Neural cell (in vitro differentiated cells): ENCODE measurements at regions not wholly inside any gene's neighbourhood (a gene's known extent, or its start where the extent isn't known, plus 50 kb on each side); places are given as distances from the start of the nearest gene placed in this dataset.

Experiments
- EP300 ChIP-seq: fragments of 450-650 bp; conservative IDR thresholded peaks from 2 replicates; pipeline ENCODE4 v1.6.1; 2014; ENCODE audit warnings: antibody characterized with exemption, mild to moderate bottlenecking, moderate library complexity; ENCODE audit not compliant: poor library complexity, severe bottlenecking
- POLR2AphosphoS5 ChIP-seq: IDR thresholded peaks from 2 replicates; pipeline ENCODE4 v1.6.1; 2012
- RAD21 ChIP-seq: fragments of 450-650 bp; conservative IDR thresholded peaks from 2 replicates; pipeline ENCODE4 v1.6.1; 2014; ENCODE audit warnings: antibody characterized with exemption, mild to moderate bottlenecking, moderate library complexity
- TF ChIP-seq, protein P1 (sequence below): fragments of 450-650 bp; IDR thresholded peaks from 2 replicates; pipeline ENCODE4 v1.5.1; 2014; ENCODE audit warnings: antibody characterized with exemption, mild to moderate bottlenecking, moderate library complexity; ENCODE audit not compliant: poor library complexity, severe bottlenecking
- TF ChIP-seq, protein P2 (sequence below): IDR thresholded peaks from 2 replicates; pipeline ENCODE4 v1.6.1; 2012; ENCODE audit warnings: borderline replicate concordance

DNA sequence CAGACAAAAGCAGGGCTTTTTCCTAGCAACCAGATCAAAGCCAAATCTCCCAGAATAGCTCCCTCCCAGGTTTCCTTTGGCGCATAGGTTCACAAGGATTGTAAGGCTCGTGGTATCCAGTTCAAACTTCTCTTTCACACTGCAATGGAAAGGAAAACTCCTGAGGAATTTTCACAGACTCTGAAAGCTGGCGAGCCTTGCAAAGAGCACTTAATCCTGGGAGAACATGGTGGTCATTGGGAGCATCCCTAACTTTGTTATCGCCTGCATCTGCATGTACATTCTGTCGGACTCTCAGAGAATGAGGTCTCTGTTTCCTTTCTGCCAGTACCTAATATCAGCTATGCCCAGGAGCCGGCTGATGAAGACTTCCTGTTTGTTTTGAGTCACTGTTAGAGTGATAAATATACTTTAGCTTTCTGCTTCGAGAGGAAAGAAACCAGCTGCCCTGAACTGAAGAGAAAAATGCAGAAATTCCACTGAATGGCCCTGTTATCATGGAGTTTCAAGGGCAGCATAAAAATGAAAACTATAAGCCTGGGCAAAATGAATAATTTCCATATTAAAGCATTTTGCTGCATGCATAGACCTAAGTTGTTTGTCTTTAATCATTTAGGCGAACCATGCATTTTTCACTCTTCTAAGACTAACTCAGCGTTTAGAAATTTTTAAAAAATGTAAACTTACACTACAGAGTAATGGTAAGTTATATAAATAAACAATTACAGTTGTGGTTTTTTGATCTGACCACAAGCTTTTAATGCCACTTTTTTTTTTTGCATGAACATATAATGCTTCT, 76.4 kb upstream of the ZEB2 start:
- TF ChIP-seq, protein P1, sequence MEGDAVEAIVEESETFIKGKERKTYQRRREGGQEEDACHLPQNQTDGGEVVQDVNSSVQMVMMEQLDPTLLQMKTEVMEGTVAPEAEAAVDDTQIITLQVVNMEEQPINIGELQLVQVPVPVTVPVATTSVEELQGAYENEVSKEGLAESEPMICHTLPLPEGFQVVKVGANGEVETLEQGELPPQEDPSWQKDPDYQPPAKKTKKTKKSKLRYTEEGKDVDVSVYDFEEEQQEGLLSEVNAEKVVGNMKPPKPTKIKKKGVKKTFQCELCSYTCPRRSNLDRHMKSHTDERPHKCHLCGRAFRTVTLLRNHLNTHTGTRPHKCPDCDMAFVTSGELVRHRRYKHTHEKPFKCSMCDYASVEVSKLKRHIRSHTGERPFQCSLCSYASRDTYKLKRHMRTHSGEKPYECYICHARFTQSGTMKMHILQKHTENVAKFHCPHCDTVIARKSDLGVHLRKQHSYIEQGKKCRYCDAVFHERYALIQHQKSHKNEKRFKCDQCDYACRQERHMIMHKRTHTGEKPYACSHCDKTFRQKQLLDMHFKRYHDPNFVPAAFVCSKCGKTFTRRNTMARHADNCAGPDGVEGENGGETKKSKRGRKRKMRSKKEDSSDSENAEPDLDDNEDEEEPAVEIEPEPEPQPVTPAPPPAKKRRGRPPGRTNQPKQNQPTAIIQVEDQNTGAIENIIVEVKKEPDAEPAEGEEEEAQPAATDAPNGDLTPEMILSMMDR, result no peak
- TF ChIP-seq POLR2AphosphoS5, result no peak
- no peak for TF ChIP-seq EP300
- TF ChIP-seq, protein P2, sequence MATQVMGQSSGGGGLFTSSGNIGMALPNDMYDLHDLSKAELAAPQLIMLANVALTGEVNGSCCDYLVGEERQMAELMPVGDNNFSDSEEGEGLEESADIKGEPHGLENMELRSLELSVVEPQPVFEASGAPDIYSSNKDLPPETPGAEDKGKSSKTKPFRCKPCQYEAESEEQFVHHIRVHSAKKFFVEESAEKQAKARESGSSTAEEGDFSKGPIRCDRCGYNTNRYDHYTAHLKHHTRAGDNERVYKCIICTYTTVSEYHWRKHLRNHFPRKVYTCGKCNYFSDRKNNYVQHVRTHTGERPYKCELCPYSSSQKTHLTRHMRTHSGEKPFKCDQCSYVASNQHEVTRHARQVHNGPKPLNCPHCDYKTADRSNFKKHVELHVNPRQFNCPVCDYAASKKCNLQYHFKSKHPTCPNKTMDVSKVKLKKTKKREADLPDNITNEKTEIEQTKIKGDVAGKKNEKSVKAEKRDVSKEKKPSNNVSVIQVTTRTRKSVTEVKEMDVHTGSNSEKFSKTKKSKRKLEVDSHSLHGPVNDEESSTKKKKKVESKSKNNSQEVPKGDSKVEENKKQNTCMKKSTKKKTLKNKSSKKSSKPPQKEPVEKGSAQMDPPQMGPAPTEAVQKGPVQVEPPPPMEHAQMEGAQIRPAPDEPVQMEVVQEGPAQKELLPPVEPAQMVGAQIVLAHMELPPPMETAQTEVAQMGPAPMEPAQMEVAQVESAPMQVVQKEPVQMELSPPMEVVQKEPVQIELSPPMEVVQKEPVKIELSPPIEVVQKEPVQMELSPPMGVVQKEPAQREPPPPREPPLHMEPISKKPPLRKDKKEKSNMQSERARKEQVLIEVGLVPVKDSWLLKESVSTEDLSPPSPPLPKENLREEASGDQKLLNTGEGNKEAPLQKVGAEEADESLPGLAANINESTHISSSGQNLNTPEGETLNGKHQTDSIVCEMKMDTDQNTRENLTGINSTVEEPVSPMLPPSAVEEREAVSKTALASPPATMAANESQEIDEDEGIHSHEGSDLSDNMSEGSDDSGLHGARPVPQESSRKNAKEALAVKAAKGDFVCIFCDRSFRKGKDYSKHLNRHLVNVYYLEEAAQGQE, result no peak
- TF ChIP-seq RAD21, result no peak
